Fibroblast of mammary gland (primary cell): ENCODE measurements at regions not wholly inside any gene's neighbourhood (a gene's known extent, or its start where the extent isn't known, plus 50 kb on each side); places are given as distances from the start of the nearest gene placed in this dataset.
"Not testable (repeated sequence)": the region's sequence is repeated elsewhere in the genome, so short reads cannot be mapped to it uniquely, and the experiment has no call there.

Experiments
- DNase-seq: peaks from one replicate; pipeline ENCODE4 v3.0.0-alpha.2; 2010; ENCODE audit warnings: low read depth
- H3K4me3 ChIP-seq: 2 replicates; pipeline ENCODE4 v1.5.1; 2011; ENCODE audit warnings: low read depth, mild to moderate bottlenecking, low read length, moderate library complexity; ENCODE audit not compliant: control insufficient read depth
- TF ChIP-seq, protein P1 (sequence below): conservative IDR thresholded peaks from 2 replicates; pipeline ENCODE4 v1.5.1; 2011; ENCODE audit warnings: low read depth, low read length, inconsistent platforms; ENCODE audit not compliant: control insufficient read depth, insufficient read depth

- no peak overlapping the region for H3K4me3 ChIP-seq
- TF ChIP-seq, protein P1, sequence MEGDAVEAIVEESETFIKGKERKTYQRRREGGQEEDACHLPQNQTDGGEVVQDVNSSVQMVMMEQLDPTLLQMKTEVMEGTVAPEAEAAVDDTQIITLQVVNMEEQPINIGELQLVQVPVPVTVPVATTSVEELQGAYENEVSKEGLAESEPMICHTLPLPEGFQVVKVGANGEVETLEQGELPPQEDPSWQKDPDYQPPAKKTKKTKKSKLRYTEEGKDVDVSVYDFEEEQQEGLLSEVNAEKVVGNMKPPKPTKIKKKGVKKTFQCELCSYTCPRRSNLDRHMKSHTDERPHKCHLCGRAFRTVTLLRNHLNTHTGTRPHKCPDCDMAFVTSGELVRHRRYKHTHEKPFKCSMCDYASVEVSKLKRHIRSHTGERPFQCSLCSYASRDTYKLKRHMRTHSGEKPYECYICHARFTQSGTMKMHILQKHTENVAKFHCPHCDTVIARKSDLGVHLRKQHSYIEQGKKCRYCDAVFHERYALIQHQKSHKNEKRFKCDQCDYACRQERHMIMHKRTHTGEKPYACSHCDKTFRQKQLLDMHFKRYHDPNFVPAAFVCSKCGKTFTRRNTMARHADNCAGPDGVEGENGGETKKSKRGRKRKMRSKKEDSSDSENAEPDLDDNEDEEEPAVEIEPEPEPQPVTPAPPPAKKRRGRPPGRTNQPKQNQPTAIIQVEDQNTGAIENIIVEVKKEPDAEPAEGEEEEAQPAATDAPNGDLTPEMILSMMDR, result no peak
- DNase-seq, result no peak
Measured at GRCh38 chr4:187128222-187128621, 404.6 kb upstream of the FAT1 start.

GRCh38 chr4:187128976-187129375 is 405.3 kb upstream of the FAT1 start:
- peak; percentile 5 for DNase-seq
- TF ChIP-seq, protein P1, result no peak
- no peak overlapping the region for H3K4me3 ChIP-seq

DNA sequence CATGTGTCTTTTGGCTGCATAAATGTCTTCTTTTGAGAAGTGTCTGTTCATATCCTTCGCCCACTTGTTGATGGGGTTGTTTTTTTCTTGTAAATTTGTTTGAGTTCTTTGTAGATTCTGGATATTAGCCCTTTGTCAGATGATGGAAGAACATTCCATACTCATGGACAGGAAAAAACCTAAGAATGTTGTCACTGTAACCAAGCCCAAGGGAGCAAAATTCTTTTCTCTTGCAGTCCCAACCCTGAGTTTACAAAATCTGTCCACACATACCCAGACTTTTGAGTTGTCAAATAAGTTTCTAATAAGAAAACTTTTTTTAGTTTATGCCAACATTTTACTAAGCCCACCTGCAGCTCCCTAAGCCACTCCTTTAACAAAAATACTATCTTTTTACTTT is 408.2 kb upstream of the FAT1 start:
- not testable (repeated sequence) for DNase-seq, H3K4me3 ChIP-seq

GRCh38 chr4:187135878-187136277 is 412.2 kb upstream of the FAT1 start:
- no peak for DNase-seq
- TF ChIP-seq, protein P1, result no peak
- H3K4me3 ChIP-seq, result no peak overlapping the region

DNA sequence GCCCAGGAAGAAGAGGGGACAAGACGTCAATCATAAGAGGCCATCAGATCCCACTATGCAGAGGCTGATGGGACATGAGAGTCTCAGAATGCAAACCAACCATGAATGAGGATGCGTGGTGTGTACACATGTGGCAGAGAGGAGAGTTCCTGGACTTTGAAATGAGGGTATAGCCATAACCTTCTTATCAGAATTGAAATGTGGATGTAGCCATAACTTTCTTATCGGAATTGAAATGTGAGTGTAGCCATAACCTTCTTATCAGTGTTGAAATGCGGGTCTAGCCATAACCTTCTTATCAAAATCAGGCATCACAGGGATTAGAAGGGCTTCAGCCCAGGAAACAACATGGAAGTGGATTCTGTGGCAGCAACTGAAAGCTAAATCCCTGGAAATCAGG is 415.5 kb upstream of the FAT1 start:
- no peak overlapping the region for H3K4me3 ChIP-seq
- DNase-seq, result no peak
- TF ChIP-seq, protein P1, result no peak

GRCh38 chr4:187141101-187141500 is 417.4 kb upstream of the FAT1 start:
- no peak for DNase-seq
- H3K4me3 ChIP-seq, result no peak overlapping the region
- TF ChIP-seq, protein P1, result no peak

DNA sequence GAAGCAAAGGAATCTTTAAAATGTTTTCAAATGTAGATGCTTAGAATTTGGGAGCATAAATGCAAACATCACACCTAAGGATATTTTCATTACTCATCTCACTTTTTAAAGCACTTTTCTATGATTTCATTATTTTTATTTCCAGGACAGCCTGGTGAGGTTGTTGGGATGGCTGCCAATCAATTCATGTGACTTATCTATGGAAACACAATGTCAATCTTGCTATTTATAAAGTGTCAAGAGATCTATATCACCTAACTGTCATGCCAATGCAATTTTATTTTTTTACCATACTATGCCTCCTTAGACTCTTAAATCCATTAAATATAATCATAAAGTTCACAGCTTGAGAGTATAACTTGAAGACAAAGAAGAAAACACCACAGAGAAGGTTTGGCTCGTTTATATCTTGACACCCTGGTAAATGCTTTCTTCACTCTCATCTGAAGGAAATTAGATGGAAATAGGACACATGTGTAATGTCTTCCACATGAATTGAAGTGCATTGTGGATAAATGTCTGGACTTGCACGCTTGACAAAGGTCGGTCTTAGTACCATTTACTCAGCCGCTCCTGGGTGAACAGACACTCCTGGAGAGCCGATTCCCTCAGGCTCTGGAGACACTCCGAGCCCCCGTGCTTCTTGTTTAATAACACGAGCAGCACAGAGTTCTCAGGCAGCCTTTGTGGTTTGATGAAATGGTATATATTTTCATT is 425.7 kb upstream of the FAT1 start:
- no peak overlapping the region for H3K4me3 ChIP-seq
- DNase-seq, result no peak
- TF ChIP-seq, protein P1, result no peak
